GM06990 (cell line): ENCODE measurements at regions not wholly inside any gene's neighbourhood (a gene's known extent, or its start where the extent isn't known, plus 50 kb on each side); places are given as distances from the start of the nearest gene placed in this dataset.

Experiments
- DNase-seq: peaks from one replicate; pipeline ENCODE4 v3.0.0-alpha.2; 2011; ENCODE audit not compliant: insufficient read length; ENCODE audit errors: extremely low read depth
- H3K27me3 ChIP-seq: replicated peaks from 2 replicates; pipeline ENCODE4 v1.6.0; 2011; ENCODE audit warnings: low read length; ENCODE audit not compliant: control insufficient read depth, insufficient read depth
- H3K36me3 ChIP-seq: 2 replicates; pipeline ENCODE4 v1.5.1; 2011; ENCODE audit warnings: low read length; ENCODE audit not compliant: control insufficient read depth, insufficient read depth
- H3K4me3 ChIP-seq: replicated peaks from 2 replicates; pipeline ENCODE4 v1.5.1; 2011; ENCODE audit warnings: low read depth, mild to moderate bottlenecking, control low read depth, low read length
- CTCF ChIP-seq: IDR thresholded peaks from 2 replicates; pipeline ENCODE4 v1.5.1; 2011; ENCODE audit warnings: low read length, control low read depth, mild to moderate bottlenecking, inconsistent platforms; ENCODE audit not compliant: insufficient read depth, poor library complexity, severe bottlenecking

DNA sequence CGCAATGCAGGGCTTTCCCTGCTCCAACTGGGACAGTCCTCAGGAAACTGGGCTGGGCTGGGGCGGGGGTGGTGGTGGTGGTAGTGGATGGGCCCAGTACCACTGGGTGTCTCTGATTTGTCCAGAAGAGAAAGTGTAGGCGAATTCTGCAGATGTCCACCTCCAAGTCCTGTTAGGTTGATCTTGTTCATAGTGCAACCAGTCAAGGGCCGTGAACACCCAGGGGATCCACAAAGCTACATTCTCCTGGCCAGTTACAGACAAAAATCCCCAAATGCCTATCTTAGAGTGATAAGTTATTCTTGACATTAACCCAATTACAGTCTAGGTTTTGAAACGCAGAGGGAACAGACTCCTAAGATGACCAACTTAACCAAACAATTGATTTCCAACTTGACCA lies 97.5 kb upstream of the SHB start:
- Histone ChIP-seq H3K4me3 (no peak overlapping the region), H3K36me3 (no peaks in the 10 kb centered on the region), H3K27me3 (no peaks in the 10 kb centered on the region)
- no peak for DNase-seq
- TF ChIP-seq CTCF = no peak

DNA sequence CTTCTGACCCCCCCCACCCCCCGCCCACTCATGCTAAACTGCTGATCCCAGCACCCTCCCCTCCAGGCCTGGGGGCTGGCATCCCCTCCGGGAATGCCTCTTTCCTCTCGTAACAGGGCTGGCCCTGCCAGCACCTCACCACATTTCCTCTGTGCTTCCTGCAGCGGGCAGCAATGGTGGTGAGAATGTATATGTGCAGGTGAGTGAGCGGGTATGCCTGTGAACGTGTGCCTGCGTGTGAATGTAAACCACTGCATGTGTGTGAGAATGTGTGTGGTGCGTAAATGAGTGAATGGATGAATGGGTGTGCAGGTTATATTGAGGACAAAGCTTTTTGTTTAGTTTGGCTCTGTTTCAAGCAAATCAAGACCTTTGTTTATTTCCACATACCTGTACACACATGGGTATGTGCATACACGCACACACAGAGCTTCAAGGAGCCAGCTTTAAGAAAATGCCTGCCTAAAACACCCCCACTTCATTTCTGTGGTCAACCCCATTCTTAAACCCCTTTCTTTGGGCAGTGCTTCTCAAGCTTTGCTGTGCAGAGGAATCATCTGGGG lies 95.7 kb upstream of the SHB start:
- H3K4me3 ChIP-seq = no peak overlapping the region
- no peaks in the 10 kb centered on the region for H3K36me3 ChIP-seq
- H3K27me3 ChIP-seq = no peaks in the 10 kb centered on the region
- TF ChIP-seq CTCF = no peak
- no peak for DNase-seq

DNA sequence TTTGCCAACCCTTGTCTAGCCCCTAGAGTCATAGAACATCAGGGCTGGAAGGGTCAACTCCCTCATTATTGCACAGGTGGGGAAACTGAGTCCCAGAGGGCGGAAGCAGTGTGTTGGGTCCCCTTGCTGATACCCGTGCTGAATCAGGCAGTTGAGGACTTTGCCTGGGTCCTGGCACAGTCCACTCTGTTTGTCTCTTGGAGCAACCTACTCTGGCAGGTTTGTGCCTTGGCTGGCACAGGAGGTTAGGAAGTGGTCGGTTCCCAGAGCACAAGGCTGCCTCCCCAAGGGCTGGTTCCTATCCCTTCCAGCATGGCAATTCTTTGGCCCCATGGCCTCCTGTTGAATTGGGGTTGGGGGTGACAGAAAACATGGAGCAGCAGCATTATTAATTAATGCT lies 94.5 kb upstream of the SHB start:
- no peaks in the 10 kb centered on the region for H3K36me3 ChIP-seq
- H3K4me3 ChIP-seq = no peak overlapping the region
- no peak for DNase-seq
- no peak for TF ChIP-seq CTCF
- no peaks in the 10 kb centered on the region for H3K27me3 ChIP-seq

- H3K27me3 ChIP-seq = no peaks in the 10 kb centered on the region
- H3K36me3 ChIP-seq = no peaks in the 10 kb centered on the region
- no peak overlapping the region for H3K4me3 ChIP-seq
- no peak for TF ChIP-seq CTCF
- DNase-seq = no peak
Measured at GRCh38 chr9:38162332-38163211, 93.5 kb upstream of the SHB start.

- DNase-seq = no peak
- TF ChIP-seq CTCF = peak; percentile 91
- H3K36me3 ChIP-seq = no peaks in the 10 kb centered on the region
- H3K4me3 ChIP-seq = no peak overlapping the region
- H3K27me3 ChIP-seq = no peaks in the 10 kb centered on the region
Measured at GRCh38 chr9:38160613-38161215, 91.7 kb upstream of the SHB start.
